GM21825 (cell line): ENCODE measurements at regions not wholly inside any gene's neighbourhood (a gene's known extent, or its start where the extent isn't known, plus 50 kb on each side); places are given as distances from the start of the nearest gene placed in this dataset.

ENCODE experiments used
- ATAC-seq: cut with Tn5 transposase; IDR thresholded peaks from one replicate; pipeline ENCODE4 v1.9.1; 2021; ENCODE audit warnings: mild to moderate bottlenecking, moderate library complexity; ENCODE audit not compliant: unreplicated experiment

DNA sequence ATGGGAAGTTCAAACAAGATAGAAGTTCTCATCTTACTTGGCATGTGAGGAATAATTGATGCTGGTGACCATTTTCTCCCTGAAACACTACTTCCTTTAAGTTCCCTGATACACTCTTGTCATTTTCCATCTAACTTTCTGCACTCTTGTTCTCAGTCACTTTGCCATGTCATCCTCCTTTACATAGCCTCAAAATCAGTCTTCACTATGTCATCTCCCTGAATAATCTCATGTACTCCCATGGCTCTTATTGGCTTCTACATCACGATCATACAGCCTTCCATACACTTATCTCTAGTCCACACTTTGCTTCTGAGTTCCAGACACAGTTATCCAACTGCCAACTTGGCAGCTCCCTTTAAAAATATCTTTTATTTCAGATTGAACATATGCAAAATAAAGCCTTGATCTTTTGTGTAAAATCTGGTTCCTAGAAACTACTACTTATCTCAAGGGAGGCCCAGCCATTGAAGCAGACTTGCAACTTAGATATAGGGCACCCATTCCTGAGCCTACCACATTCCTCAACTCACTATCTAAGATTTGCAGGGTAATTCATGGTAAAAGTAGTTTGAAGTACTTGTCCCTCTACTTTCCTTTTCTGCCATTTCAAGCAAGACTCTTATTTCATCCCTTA, 1070.2 kb upstream of the NXPH2 start:
- ATAC-seq: no peak

- ATAC-seq: no peak
These were observed 1056.6 kb upstream of the NXPH2 start for GRCh38 chr2:139836769-139837168.

- no peak for ATAC-seq
These were observed 1054.9 kb upstream of the NXPH2 start for GRCh38 chr2:139835101-139835500.

- no peak for ATAC-seq
These were observed 1047.8 kb upstream of the NXPH2 start for GRCh38 chr2:139828011-139828410.

- ATAC-seq: no peak
These were observed 1045.5 kb upstream of the NXPH2 start for GRCh38 chr2:139825726-139826125.

GRCh38 chr2:139819273-139819796, 1039.1 kb upstream of the NXPH2 start:
- no peak for ATAC-seq

DNA sequence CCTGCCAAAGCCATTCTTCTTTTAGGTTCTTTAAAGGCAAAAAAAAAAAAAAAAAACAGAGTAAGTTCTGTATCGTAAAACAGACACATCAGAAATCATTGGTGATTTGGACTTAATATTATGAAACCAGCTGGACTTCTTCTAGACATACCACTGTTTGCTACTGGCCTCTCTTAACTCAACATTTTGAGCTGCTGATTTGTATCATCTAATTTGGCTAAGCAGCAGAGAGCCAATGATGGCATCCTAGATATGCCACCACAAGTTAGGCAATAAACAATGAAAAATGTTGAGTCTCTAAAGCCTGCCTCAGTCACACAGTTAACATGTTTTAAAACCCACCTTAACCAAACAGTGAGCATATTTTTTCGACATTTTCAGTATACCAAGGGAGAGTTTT, 1034.3 kb upstream of the NXPH2 start:
- no peak for ATAC-seq

DNA sequence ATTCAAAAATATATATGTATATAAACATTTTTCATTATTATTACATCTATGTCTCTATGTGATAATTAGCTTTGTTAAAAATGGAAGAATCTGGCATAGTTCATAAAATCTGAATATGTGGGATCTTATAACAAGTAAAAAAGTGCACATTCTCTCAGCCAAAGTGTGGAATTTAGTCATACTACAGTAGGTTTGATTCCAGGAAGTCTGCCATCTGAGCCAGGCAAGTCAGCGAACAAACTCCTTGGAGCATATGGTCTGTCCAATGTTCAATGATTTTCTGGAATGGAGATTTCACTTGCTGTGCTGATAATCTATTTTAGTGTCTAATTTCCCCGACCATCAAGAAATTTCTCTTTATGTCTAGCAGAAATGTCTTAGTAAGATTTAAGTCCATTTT, 1033.2 kb upstream of the NXPH2 start:
- ATAC-seq: no peak

DNA sequence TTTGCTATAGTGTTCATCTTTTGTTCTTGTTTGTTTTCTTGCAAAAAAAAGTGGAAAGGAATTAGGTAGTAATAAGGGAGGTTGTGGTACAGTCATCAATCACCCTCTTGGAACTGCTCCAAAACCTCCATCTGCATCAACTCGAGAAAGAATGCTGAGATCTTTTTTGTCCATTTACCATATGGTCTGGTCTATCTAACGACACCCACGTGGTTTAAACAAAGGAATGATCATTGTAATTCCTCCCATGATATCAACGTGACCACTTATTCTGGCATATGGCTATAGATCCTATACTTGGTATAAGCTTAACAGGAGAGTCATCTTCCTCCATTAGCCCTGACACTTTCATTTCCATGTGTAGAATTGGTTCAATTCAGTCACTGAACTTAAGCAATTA, 1025.3 kb upstream of the NXPH2 start:
- no peak for ATAC-seq

- no peak for ATAC-seq
These were observed 1018.2 kb upstream of the NXPH2 start for GRCh38 chr2:139798391-139798790.

- ATAC-seq: no peak
These were observed 1010.9 kb upstream of the NXPH2 start for GRCh38 chr2:139790807-139791752.

DNA sequence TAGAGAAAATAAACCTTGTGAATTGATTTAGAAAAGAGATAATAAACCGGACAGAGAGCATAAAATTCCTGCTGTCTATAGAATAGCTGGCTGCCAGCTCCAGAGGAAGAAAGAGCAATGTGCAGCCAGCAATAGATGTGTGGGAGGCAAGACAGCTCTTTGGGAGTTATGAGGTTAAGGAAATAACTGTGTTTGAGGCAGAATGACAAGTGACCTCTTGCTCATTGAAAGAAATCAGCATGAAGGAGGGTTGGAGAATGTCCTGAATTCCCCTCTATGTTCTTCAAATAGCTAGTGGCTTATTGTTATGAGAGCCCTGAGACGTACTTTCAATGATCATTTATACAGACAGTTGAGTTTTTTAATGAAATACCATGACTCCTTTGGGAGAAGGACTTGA, 1009.9 kb upstream of the NXPH2 start:
- ATAC-seq: no peak

DNA sequence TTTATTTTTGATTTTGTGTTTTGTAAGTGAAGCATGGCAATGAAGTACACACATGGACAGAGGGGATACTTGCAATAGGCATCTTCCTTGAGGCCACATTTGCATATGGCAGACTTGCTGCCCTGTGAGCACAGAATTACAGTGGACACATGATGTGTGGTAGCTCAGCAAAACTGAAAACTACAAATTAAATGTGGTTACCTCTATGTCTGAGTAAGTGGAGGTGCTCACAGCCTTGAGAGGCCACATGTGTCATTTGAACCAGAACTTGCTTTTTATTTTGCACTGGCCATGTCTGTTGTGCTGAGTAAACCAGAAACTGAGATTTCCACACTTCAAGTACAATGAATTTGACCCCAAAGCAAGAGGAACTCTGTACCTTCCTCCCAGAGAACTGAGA, 998.5 kb upstream of the NXPH2 start:
- ATAC-seq: no peak

- no peak for ATAC-seq
These were observed 993.6 kb upstream of the NXPH2 start for GRCh38 chr2:139773720-139774277.

DNA sequence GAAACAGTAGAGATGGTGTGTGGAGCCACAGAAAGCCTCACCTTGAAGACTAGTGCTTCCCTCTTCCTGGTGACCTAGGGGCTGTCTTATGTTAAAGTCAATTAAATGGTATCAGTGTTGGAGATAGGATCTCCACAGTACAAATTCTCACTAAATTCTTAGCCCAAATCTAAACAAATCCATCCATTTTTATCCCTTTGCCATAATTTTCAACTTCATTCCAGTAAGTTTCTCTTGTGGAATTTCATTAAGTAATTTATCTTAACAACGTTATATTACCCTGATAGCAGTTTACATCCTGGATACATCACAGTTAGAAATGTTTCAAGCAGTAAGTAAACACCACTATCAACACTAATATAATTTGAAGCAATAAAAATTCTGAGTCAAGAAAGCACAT, 989.4 kb upstream of the NXPH2 start:
- ATAC-seq: no peak

DNA sequence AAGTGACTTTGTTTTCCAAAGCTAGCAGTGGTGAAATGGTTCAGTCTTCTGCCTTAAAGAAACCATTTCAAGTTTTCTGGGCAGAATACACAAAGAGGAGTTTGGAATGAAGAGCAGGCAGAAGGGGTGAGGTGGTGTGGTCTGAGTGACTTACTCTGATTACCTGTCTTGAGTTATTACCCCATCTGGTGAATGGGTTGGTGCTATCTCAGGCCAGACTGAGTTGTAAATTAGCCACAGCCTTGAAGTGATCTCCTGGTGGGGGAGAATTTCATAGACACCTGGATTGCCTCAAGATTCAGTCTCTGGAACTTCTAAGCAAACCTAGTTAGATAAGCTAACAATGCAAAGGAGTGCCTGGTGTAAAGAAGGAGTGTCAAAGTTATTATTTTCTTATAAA, 983.5 kb upstream of the NXPH2 start:
- no peak for ATAC-seq

- ATAC-seq: no peak
These were observed 978.9 kb upstream of the NXPH2 start for GRCh38 chr2:139759000-139759505.

GRCh38 chr2:139746901-139747300, 966.7 kb upstream of the NXPH2 start:
- no peak for ATAC-seq

GRCh38 chr2:139744273-139744672, 964.1 kb upstream of the NXPH2 start:
- ATAC-seq: no peak

DNA sequence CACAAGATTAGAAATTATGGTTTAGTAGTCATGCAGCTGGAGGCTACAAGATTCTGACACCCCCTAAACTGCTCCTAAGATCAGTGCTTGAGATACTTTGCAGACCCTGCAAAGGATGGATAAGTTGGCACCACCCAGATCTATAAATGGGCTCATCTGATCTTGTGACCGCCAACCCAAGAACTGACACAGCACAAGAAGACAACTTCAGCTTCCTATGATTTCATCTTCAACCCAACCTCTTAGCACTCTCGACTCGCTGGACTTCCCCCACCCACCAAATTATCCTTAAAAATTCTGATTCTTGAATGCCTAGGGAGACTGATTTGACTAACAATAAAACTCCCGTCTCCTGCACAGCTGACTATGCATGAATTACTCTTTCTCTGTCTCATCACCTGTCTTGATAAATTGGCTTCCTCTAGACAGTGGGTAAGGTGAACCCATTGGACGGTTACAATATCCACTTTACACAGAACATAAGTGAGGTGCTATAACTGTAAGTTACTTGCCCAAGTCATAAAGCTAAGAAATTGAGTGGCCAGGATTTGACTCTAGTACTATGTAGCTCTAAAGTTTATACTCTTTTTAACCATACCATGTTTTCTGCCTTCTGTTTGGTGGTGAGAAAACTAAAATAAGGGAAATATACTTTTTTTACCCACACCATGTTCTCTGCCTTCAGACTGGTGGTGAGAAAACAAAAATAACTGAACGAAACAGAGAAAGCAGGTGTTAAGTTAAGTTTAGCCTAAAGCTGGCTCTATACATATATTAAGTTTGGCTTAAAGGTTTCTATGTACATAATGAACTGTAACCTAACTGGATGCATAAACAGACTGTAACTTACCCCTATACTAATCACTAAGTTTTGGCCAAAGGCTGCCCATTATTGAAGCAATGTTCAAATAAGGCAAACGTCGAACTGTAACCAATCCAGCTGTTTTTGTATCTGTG, 962.3 kb upstream of the NXPH2 start:
- no peak for ATAC-seq
